ENCODE measurements at regions not wholly inside any gene's neighbourhood (a gene's known extent, or its start where the extent isn't known, plus 50 kb on each side); places are given as distances from the start of the nearest gene placed in this dataset.

GRCh38 chr13:91151921-91152320 is 195.6 kb upstream of the MIR17HG start:
- Histone ChIP-seq H3K4me1 (ENCODE audit: insufficient read depth, low read length) (peaks cover 13% of the 10 kb centered on the region), H3K36me3 (ENCODE audit: insufficient read depth, low read length) (no peaks in the 10 kb centered on the region), H3K9ac (ENCODE audit: low read depth, low read length) (no peak overlapping the region), H3K9me3 (ENCODE audit: control insufficient read depth, insufficient read depth, low read length) (no peaks in the 10 kb centered on the region)

DNA sequence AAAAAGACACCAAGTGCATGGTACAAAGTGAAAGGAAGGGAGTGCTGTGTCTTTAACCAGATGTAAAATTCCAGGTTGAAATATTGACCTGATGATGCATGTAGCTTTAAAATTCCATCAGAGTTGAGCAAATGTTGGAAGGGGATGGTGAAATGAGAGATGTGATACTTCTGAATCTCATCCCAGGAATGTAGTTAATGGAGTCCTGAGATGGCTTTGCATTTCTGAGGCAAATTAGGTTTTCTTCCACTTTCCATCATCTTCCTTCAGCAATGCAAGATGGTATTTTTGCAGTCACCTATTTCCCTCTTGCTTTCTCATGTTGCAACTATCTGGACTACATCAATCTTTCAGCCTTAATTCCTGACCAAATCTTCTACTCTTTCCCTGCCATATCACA is 194.1 kb upstream of the MIR17HG start:
- Histone ChIP-seq H3K9ac (ENCODE audit: low read depth, low read length) (no peak overlapping the region), H3K9me3 (ENCODE audit: control insufficient read depth, insufficient read depth, low read length) (no peaks in the 10 kb centered on the region), H3K36me3 (ENCODE audit: insufficient read depth, low read length) (no peaks in the 10 kb centered on the region), H3K4me1 (ENCODE audit: insufficient read depth, low read length) (peaks cover 13% of the 10 kb centered on the region)

- Histone ChIP-seq H3K36me3 (ENCODE audit: insufficient read depth, low read length) (no peaks in the 10 kb centered on the region), H3K9ac (ENCODE audit: low read depth, low read length) (no peak overlapping the region), H3K9me3 (ENCODE audit: control insufficient read depth, insufficient read depth, low read length) (no peaks in the 10 kb centered on the region), H3K4me1 (ENCODE audit: insufficient read depth, low read length) (peaks cover 13% of the 10 kb centered on the region)
Measured at GRCh38 chr13:91154558-91155353, 192.7 kb upstream of the MIR17HG start.

- Histone ChIP-seq H3K9ac (ENCODE audit: low read depth, low read length) (no peak overlapping the region), H3K9me3 (ENCODE audit: control insufficient read depth, insufficient read depth, low read length) (no peaks in the 10 kb centered on the region), H3K4me1 (ENCODE audit: insufficient read depth, low read length) (peaks cover 13% of the 10 kb centered on the region), H3K36me3 (ENCODE audit: insufficient read depth, low read length) (no peaks in the 10 kb centered on the region)
Measured at GRCh38 chr13:91155512-91156114, 191.9 kb upstream of the MIR17HG start.

DNA sequence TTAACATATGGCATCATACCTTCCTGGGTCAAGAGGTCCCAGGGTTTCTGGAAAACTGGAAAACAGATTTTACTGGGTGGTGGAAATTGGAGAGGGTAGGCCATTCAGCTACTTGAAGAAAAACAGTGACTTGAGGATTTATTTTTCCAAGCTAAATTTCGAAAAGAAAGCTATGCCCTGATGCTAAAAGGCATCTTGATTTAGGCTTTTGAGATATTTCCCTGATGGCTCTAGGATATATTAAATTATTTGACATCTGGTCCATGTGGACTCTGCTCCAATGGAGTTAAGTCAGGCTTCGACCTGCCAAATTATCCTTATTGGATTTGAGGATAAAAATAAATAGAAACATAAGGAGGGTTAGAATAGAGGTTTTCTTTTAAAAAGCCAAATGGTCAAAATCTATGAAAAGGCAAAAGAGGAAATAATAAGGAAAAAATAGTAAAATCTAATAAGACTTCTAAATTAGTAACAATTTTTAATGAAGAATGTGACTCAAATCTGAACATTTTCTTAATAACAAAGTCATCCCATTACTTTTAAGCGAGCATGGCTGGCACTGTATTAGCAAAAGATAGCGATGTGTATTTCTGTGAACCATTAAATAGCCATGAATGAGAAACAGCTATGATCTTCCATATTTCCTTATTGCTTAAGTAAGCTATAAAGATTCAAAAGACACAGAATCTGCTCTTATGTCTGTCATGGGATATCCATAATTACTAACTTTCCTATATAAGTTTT is 190.0 kb upstream of the MIR17HG start:
- Histone ChIP-seq H3K36me3 (ENCODE audit: insufficient read depth, low read length) (no peaks in the 10 kb centered on the region), H3K9ac (ENCODE audit: low read depth, low read length) (no peak overlapping the region), H3K9me3 (ENCODE audit: control insufficient read depth, insufficient read depth, low read length) (no peaks in the 10 kb centered on the region), H3K4me1 (ENCODE audit: insufficient read depth, low read length) (peaks cover 13% of the 10 kb centered on the region)

GRCh38 chr13:91158017-91158395 is 189.5 kb upstream of the MIR17HG start:
- peaks cover 13% of the 10 kb centered on the region for H3K4me1 ChIP-seq (ENCODE audit: insufficient read depth, low read length)
- H3K9me3 ChIP-seq (ENCODE audit: control insufficient read depth, insufficient read depth, low read length) = no peaks in the 10 kb centered on the region
- no peak overlapping the region for H3K9ac ChIP-seq (ENCODE audit: low read depth, low read length)
- no peaks in the 10 kb centered on the region for H3K36me3 ChIP-seq (ENCODE audit: insufficient read depth, low read length)

GRCh38 chr13:91162180-91162579 is 185.3 kb upstream of the MIR17HG start:
- H3K4me1 ChIP-seq (ENCODE audit: insufficient read depth, low read length) = peaks cover 4% of the 10 kb centered on the region; the same call in 1 of the 2 replicates
- H3K9ac ChIP-seq (ENCODE audit: low read depth, low read length) = no peak overlapping the region
- no peaks in the 10 kb centered on the region for H3K9me3 ChIP-seq (ENCODE audit: control insufficient read depth, insufficient read depth, low read length)
- H3K36me3 ChIP-seq (ENCODE audit: insufficient read depth, low read length) = no peaks in the 10 kb centered on the region

GRCh38 chr13:91162589-91162988 is 184.9 kb upstream of the MIR17HG start:
- Histone ChIP-seq H3K9ac (ENCODE audit: low read depth, low read length) (no peak overlapping the region), H3K9me3 (ENCODE audit: control insufficient read depth, insufficient read depth, low read length) (no peaks in the 10 kb centered on the region), H3K36me3 (ENCODE audit: insufficient read depth, low read length) (no peaks in the 10 kb centered on the region), H3K4me1 (ENCODE audit: insufficient read depth, low read length) (peaks cover 4% of the 10 kb centered on the region; the same call in 1 of the 2 replicates)

GRCh38 chr13:91165758-91166157 is 181.7 kb upstream of the MIR17HG start:
- Histone ChIP-seq H3K9me3 (ENCODE audit: control insufficient read depth, insufficient read depth, low read length) (no peaks in the 10 kb centered on the region), H3K4me1 (ENCODE audit: insufficient read depth, low read length) (peaks cover 4% of the 10 kb centered on the region; the same call in 1 of the 2 replicates), H3K36me3 (ENCODE audit: insufficient read depth, low read length) (no peaks in the 10 kb centered on the region), H3K9ac (ENCODE audit: low read depth, low read length) (no peak overlapping the region)

GRCh38 chr13:91166714-91167511 is 180.6 kb upstream of the MIR17HG start:
- H3K9me3 ChIP-seq (ENCODE audit: control insufficient read depth, insufficient read depth, low read length) = no peaks in the 10 kb centered on the region
- H3K9ac ChIP-seq (ENCODE audit: low read depth, low read length) = no peak overlapping the region
- H3K4me1 ChIP-seq (ENCODE audit: insufficient read depth, low read length) = peaks cover 4% of the 10 kb centered on the region; the same call in 1 of the 2 replicates
- no peaks in the 10 kb centered on the region for H3K36me3 ChIP-seq (ENCODE audit: insufficient read depth, low read length)

GRCh38 chr13:91167706-91168385 is 179.6 kb upstream of the MIR17HG start:
- H3K9me3 ChIP-seq (ENCODE audit: control insufficient read depth, insufficient read depth, low read length) = no peaks in the 10 kb centered on the region
- H3K4me1 ChIP-seq (ENCODE audit: insufficient read depth, low read length) = peaks cover 4% of the 10 kb centered on the region; the same call in 1 of the 2 replicates
- no peak overlapping the region for H3K9ac ChIP-seq (ENCODE audit: low read depth, low read length)
- H3K36me3 ChIP-seq (ENCODE audit: insufficient read depth, low read length) = no peaks in the 10 kb centered on the region

DNA sequence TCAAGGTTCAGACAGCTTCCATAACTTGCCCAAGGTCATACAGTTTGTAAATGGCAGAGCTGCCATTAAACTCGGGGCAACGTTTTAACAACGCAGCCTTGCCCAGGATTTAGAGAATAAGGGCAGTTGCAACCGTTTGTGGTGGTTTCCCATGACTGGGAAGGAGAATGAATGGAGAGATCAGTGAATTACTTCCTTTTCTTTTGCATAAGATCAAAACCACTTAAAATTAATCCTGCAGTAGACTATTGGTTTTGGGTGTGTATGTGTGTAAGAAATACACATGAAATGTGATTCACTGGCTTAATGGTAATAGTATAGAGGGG is 179.1 kb upstream of the MIR17HG start:
- H3K36me3 ChIP-seq (ENCODE audit: insufficient read depth, low read length) = no peaks in the 10 kb centered on the region
- no peaks in the 10 kb centered on the region for H3K9me3 ChIP-seq (ENCODE audit: control insufficient read depth, insufficient read depth, low read length)
- no peak overlapping the region for H3K9ac ChIP-seq (ENCODE audit: low read depth, low read length)
- peaks cover 4% of the 10 kb centered on the region; the same call in 1 of the 2 replicates for H3K4me1 ChIP-seq (ENCODE audit: insufficient read depth, low read length)

- H3K4me1 ChIP-seq (ENCODE audit: insufficient read depth, low read length) = no peaks in the 10 kb centered on the region
- no peaks in the 10 kb centered on the region for H3K9me3 ChIP-seq (ENCODE audit: control insufficient read depth, insufficient read depth, low read length)
- no peaks in the 10 kb centered on the region for H3K36me3 ChIP-seq (ENCODE audit: insufficient read depth, low read length)
- H3K9ac ChIP-seq (ENCODE audit: low read depth, low read length) = no peak overlapping the region
Measured at GRCh38 chr13:91169321-91170050, 178.0 kb upstream of the MIR17HG start.

All from ES-I3 (cell line).